ENCODE measurements at regions not wholly inside any gene's neighbourhood (a gene's known extent, or its start where the extent isn't known, plus 50 kb on each side); places are given as distances from the start of the nearest gene placed in this dataset.

- no peaks in the 10 kb centered on the region for H3K36me3 ChIP-seq (ENCODE audit: insufficient read depth)
- H3K9ac ChIP-seq: no peak overlapping the region
- H4K20me1 ChIP-seq (ENCODE audit: insufficient read depth): no peaks in the 10 kb centered on the region
- no peak overlapping the region for H3K4me2 ChIP-seq
- TF ChIP-seq, protein P1, sequence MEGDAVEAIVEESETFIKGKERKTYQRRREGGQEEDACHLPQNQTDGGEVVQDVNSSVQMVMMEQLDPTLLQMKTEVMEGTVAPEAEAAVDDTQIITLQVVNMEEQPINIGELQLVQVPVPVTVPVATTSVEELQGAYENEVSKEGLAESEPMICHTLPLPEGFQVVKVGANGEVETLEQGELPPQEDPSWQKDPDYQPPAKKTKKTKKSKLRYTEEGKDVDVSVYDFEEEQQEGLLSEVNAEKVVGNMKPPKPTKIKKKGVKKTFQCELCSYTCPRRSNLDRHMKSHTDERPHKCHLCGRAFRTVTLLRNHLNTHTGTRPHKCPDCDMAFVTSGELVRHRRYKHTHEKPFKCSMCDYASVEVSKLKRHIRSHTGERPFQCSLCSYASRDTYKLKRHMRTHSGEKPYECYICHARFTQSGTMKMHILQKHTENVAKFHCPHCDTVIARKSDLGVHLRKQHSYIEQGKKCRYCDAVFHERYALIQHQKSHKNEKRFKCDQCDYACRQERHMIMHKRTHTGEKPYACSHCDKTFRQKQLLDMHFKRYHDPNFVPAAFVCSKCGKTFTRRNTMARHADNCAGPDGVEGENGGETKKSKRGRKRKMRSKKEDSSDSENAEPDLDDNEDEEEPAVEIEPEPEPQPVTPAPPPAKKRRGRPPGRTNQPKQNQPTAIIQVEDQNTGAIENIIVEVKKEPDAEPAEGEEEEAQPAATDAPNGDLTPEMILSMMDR (conservative IDR thresholded peaks at IDR 0.05; ENCODE audit: low read depth, low read length): no peak
- H3K27me3 ChIP-seq (ENCODE audit: insufficient read depth, low read depth): no peaks in the 10 kb centered on the region
- H3K27ac ChIP-seq: no peak overlapping the region
- no peaks in the 10 kb centered on the region for H3K79me2 ChIP-seq (ENCODE audit: insufficient read depth, low read depth)
- H3K4me1 ChIP-seq (ENCODE audit: low read depth, poor library complexity, severe bottlenecking): no peaks in the 10 kb centered on the region
- H3K4me3 ChIP-seq (IDR thresholded peaks at IDR 0.05; ENCODE audit: insufficient read depth, low read depth, low read length): no peak overlapping the region
- no peak overlapping the region for H2AFZ ChIP-seq (ENCODE audit: low read depth)
Observed at GRCh38 chr1:244337839-244338238, 113.9 kb downstream of the ADSS2 start.

- Histone ChIP-seq H3K27me3 (ENCODE audit: insufficient read depth, low read depth) (no peaks in the 10 kb centered on the region), H3K4me2 (no peak overlapping the region), H3K9ac (no peak overlapping the region), H3K4me3 (IDR thresholded peaks at IDR 0.05; ENCODE audit: insufficient read depth, low read depth, low read length) (no peak overlapping the region), H2AFZ (ENCODE audit: low read depth) (no peak overlapping the region), H4K20me1 (ENCODE audit: insufficient read depth) (no peaks in the 10 kb centered on the region), H3K27ac (no peak overlapping the region), H3K79me2 (ENCODE audit: insufficient read depth, low read depth) (no peaks in the 10 kb centered on the region), H3K4me1 (ENCODE audit: low read depth, poor library complexity, severe bottlenecking) (no peaks in the 10 kb centered on the region), H3K36me3 (ENCODE audit: insufficient read depth) (no peaks in the 10 kb centered on the region)
- TF ChIP-seq, protein P1 (conservative IDR thresholded peaks at IDR 0.05; ENCODE audit: low read depth, low read length): no peak
Observed at GRCh38 chr1:244339073-244339692, 112.5 kb downstream of the ADSS2 start.

DNA sequence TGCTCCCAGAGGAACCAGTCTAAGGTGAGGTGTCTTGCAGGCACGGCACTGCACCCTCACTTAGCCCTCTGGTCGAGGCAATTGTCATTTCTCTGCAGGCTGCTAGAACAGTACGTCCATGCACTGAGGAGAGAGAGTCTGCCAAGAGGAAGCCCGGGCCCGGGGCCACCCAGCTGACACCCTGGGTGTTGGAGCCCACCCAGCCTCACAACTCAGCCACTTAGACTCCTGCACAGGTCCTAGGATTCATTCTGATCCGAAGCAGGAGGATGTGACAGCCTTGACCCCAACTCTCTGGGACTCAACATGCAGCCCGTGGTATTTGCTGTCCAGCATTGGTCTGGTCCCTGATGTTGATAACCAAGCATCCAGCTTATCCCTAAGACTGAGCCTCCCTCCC, 111.9 kb downstream of the ADSS2 start:
- no peak overlapping the region for H3K4me3 ChIP-seq (IDR thresholded peaks at IDR 0.05; ENCODE audit: insufficient read depth, low read depth, low read length)
- TF ChIP-seq, protein P1 (conservative IDR thresholded peaks at IDR 0.05; ENCODE audit: low read depth, low read length): no peak
- no peaks in the 10 kb centered on the region for H3K27me3 ChIP-seq (ENCODE audit: insufficient read depth, low read depth)
- H2AFZ ChIP-seq (ENCODE audit: low read depth): no peak overlapping the region
- H3K36me3 ChIP-seq (ENCODE audit: insufficient read depth): no peaks in the 10 kb centered on the region
- H3K4me2 ChIP-seq: no peak overlapping the region
- H3K9ac ChIP-seq: no peak overlapping the region
- H4K20me1 ChIP-seq (ENCODE audit: insufficient read depth): no peaks in the 10 kb centered on the region
- no peaks in the 10 kb centered on the region for H3K79me2 ChIP-seq (ENCODE audit: insufficient read depth, low read depth)
- no peaks in the 10 kb centered on the region for H3K4me1 ChIP-seq (ENCODE audit: low read depth, poor library complexity, severe bottlenecking)
- H3K27ac ChIP-seq: no peak overlapping the region

GRCh38 chr1:244340396-244340795, 111.3 kb downstream of the ADSS2 start:
- H3K27ac ChIP-seq: no peak overlapping the region
- no peaks in the 10 kb centered on the region for H3K4me1 ChIP-seq (ENCODE audit: low read depth, poor library complexity, severe bottlenecking)
- no peak overlapping the region for H3K4me3 ChIP-seq (IDR thresholded peaks at IDR 0.05; ENCODE audit: insufficient read depth, low read depth, low read length)
- H2AFZ ChIP-seq (ENCODE audit: low read depth): no peak overlapping the region
- no peaks in the 10 kb centered on the region for H4K20me1 ChIP-seq (ENCODE audit: insufficient read depth)
- TF ChIP-seq, protein P1 (conservative IDR thresholded peaks at IDR 0.05; ENCODE audit: low read depth, low read length): no peak
- H3K4me2 ChIP-seq: no peak overlapping the region
- H3K27me3 ChIP-seq (ENCODE audit: insufficient read depth, low read depth): no peaks in the 10 kb centered on the region
- H3K36me3 ChIP-seq (ENCODE audit: insufficient read depth): no peaks in the 10 kb centered on the region
- H3K79me2 ChIP-seq (ENCODE audit: insufficient read depth, low read depth): no peaks in the 10 kb centered on the region
- no peak overlapping the region for H3K9ac ChIP-seq
